ENCODE measurements at regions not wholly inside any gene's neighbourhood (a gene's known extent, or its start where the extent isn't known, plus 50 kb on each side); places are given as distances from the start of the nearest gene placed in this dataset.

DNA sequence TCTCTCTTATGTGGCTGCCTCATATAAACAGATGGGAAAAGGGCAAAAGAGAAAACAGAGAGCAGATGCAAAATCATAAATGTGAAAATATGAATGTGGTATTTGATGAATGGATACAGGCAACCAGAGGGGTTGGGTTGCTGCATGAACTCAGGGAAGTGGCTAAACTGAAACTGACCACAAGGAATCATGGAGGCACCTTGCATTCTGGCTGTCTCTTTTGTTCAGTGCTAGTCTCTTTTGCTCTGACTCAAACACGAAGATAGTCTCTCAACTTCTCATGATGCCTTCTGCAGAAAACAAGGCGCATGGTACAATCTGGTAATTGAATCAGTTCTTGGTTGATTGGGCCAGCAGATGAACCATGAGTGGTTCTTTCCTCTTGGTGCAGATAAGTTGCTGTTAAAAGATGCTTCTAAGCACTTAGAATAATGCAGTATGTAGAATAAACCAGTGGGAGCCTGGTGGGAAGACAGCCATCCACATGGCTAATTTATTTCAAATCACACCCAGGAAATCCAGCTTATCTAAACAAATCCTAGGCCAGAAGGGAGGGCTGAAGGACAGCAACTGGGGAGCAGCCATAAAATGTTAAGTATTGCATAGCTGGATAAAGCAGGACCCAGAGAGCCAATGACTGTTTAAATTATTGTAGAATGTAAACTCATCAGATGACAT is 64.2 kb downstream of the HLX start (continued):
- TF ChIP-seq, protein P1, sequence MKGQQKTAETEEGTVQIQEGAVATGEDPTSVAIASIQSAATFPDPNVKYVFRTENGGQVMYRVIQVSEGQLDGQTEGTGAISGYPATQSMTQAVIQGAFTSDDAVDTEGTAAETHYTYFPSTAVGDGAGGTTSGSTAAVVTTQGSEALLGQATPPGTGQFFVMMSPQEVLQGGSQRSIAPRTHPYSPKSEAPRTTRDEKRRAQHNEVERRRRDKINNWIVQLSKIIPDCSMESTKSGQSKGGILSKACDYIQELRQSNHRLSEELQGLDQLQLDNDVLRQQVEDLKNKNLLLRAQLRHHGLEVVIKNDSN (IDR thresholded peaks at IDR 0.05; ENCODE audit: borderline replicate concordance, low read depth) = no peak
- TF ChIP-seq TEAD4 (IDR thresholded peaks at IDR 0.05; ENCODE audit: borderline replicate concordance, insufficient read depth) (no peak), MEF2A (IDR thresholded peaks at IDR 0.05; ENCODE audit: borderline replicate concordance, low read depth) (no peak), IRF3 (IDR thresholded peaks at IDR 0.05; ENCODE audit: low read depth, low read length) (no peak), REST (IDR thresholded peaks at IDR 0.05; ENCODE audit: low read depth, low read length) (no peak), EZH2phosphoT487 (IDR thresholded peaks at IDR 0.05; ENCODE audit: borderline replicate concordance, low read depth) (no peak), FOXM1 (IDR thresholded peaks at IDR 0.05; ENCODE audit: low read depth) (no peak)

GRCh38 chr1:220950576-220950975 is 71.3 kb downstream of the HLX start:
- Histone ChIP-seq H3K79me2 (ENCODE audit: insufficient read depth) (no peaks in the 10 kb centered on the region), H3K4me2 (no peak overlapping the region), H3K4me3 (ENCODE audit: low read depth in 2 of 2, low read length in 1 of 2) (no peak overlapping the region), H3K36me3 (replicated peaks in 1 of 2; ENCODE audit: control insufficient read depth in 1 of 2, insufficient read depth in 2 of 2, low read length in 1 of 2) (peaks cover 0 to 4% of the 10 kb centered on the region in 2 experiments), H3K27me3 (ENCODE audit: insufficient read depth) (no peaks in the 10 kb centered on the region), H4K20me1 (ENCODE audit: insufficient read depth) (no peaks in the 10 kb centered on the region), H3K27ac (ENCODE audit: low read depth in 2 of 2, low read length in 1 of 2) (no peak overlapping the region), H2AFZ (ENCODE audit: low read depth) (no peak overlapping the region), H3K4me1 (ENCODE audit: control insufficient read depth in 1 of 2, insufficient read depth in 2 of 2, low read depth in 1 of 2, low read length in 1 of 2) (peaks cover 0 to 2% of the 10 kb centered on the region in 2 experiments; a peak in 2 of 4 replicates), H3K9ac (no peak overlapping the region), H3K9me2 (no peaks in the 10 kb centered on the region), H3F3A (replicated peaks; ENCODE audit: insufficient read depth) (no peaks in the 10 kb centered on the region), H3K9me3 (peaks cover 20% of the 10 kb centered on the region)
- POLR2A ChIA-PET = no interaction called here
- CTCF ChIA-PET = no interaction called here
- TF ChIP-seq EP300 (IDR thresholded peaks at IDR 0.05; ENCODE audit: borderline replicate concordance in 1 of 2, low read depth in 1 of 2, low read length in 1 of 2) (no peak), JUND (IDR thresholded peaks at IDR 0.05) (no peak), RCOR1 (IDR thresholded peaks at IDR 0.05; ENCODE audit: low read length) (no peak), CHD2 (IDR thresholded peaks at IDR 0.05; ENCODE audit: low read length, partially characterized antibody) (no peak), CTCF (IDR thresholded peaks at IDR 0.05) (no peak), RXRA (IDR thresholded peaks at IDR 0.05; ENCODE audit: borderline replicate concordance, low read depth) (no peak), ELF1 (IDR thresholded peaks at IDR 0.05) (no peak), YY1 (IDR thresholded peaks at IDR 0.05; ENCODE audit: low read depth) (no peak), FOXJ3 (CRISPR knock-in tag; IDR thresholded peaks at IDR 0.05) (no peak), PBX3 (IDR thresholded peaks at IDR 0.05) (no peak), SIN3A (IDR thresholded peaks at IDR 0.05; ENCODE audit: borderline replicate concordance, low read depth, low read length) (no peak), TCF12 (IDR thresholded peaks at IDR 0.05) (no peak), GATA2 (CRISPR knock-in tag; IDR thresholded peaks at IDR 0.05) (no peak), RFX5 (IDR thresholded peaks at IDR 0.05; ENCODE audit: low read length) (no peak)
- TF ChIP-seq, protein P1 (IDR thresholded peaks at IDR 0.05; ENCODE audit: borderline replicate concordance, low read depth) = no peak
- no peak for DNase-seq
